ENCODE measurements at regions not wholly inside any gene's neighbourhood (a gene's known extent, or its start where the extent isn't known, plus 50 kb on each side); places are given as distances from the start of the nearest gene placed in this dataset.

DNA sequence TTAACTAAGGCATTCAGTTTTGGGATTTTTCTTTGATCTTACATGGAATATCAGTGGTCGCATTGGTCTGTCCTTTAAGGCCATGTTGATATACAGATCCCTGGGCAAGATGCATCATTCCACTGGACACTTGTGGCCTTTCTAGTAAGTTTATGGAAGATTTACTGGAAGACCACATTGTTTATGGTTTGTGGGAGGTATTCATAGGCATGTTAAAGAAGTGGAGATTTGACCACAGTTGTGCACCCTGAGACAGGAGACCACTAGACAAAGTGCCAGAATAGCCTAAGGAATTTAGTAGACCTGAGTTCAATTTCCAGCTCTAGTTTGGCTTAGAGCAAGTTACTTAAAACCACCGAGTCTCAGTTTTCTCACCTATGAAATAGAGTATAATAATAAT, 383.1 kb upstream of the PAPPA start:
- Histone ChIP-seq H2AFZ (ENCODE audit: low read depth) (no peak overlapping the region), H3K4me1 (ENCODE audit: low read depth, poor library complexity, severe bottlenecking) (no peaks in the 10 kb centered on the region), H3K4me2 (no peak overlapping the region), H3K27ac (no peak overlapping the region), H3K36me3 (ENCODE audit: insufficient read depth) (no peaks in the 10 kb centered on the region), H4K20me1 (ENCODE audit: insufficient read depth) (no peaks in the 10 kb centered on the region), H3K9ac (no peak overlapping the region), H3K79me2 (ENCODE audit: insufficient read depth, low read depth) (no peaks in the 10 kb centered on the region), H3K4me3 (IDR thresholded peaks at IDR 0.05; ENCODE audit: insufficient read depth, low read depth, low read length) (no peak overlapping the region), H3K27me3 (ENCODE audit: insufficient read depth, low read depth) (no peaks in the 10 kb centered on the region)
- TF ChIP-seq, protein P1, sequence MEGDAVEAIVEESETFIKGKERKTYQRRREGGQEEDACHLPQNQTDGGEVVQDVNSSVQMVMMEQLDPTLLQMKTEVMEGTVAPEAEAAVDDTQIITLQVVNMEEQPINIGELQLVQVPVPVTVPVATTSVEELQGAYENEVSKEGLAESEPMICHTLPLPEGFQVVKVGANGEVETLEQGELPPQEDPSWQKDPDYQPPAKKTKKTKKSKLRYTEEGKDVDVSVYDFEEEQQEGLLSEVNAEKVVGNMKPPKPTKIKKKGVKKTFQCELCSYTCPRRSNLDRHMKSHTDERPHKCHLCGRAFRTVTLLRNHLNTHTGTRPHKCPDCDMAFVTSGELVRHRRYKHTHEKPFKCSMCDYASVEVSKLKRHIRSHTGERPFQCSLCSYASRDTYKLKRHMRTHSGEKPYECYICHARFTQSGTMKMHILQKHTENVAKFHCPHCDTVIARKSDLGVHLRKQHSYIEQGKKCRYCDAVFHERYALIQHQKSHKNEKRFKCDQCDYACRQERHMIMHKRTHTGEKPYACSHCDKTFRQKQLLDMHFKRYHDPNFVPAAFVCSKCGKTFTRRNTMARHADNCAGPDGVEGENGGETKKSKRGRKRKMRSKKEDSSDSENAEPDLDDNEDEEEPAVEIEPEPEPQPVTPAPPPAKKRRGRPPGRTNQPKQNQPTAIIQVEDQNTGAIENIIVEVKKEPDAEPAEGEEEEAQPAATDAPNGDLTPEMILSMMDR (conservative IDR thresholded peaks at IDR 0.05; ENCODE audit: low read depth, low read length), result no peak

DNA sequence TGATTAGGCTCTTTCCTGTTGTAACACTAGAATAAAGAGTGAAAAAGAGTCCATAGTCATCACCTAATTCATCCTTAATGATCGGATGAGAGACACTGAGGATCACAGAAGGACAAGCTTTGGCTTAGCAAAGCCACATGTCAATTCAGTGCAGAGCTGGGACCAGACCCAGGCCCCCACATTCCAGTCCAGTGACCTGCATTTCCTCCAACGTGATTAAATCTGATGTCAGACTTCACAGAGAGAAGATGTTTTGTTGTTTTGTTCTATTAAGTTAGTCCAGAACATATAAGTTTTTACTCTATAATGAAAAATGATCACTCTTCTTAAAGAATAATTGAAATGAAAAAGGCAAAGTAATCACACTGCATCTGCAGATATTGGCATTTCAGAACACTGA, 377.9 kb upstream of the PAPPA start:
- Histone ChIP-seq H3K27me3 (ENCODE audit: insufficient read depth, low read depth) (no peaks in the 10 kb centered on the region), H3K4me2 (no peak overlapping the region), H3K9ac (no peak overlapping the region), H2AFZ (ENCODE audit: low read depth) (no peak overlapping the region), H3K27ac (no peak overlapping the region), H3K4me3 (IDR thresholded peaks at IDR 0.05; ENCODE audit: insufficient read depth, low read depth, low read length) (no peak overlapping the region), H3K36me3 (ENCODE audit: insufficient read depth) (no peaks in the 10 kb centered on the region), H3K4me1 (ENCODE audit: low read depth, poor library complexity, severe bottlenecking) (no peaks in the 10 kb centered on the region), H4K20me1 (ENCODE audit: insufficient read depth) (no peaks in the 10 kb centered on the region), H3K79me2 (ENCODE audit: insufficient read depth, low read depth) (no peaks in the 10 kb centered on the region)
- TF ChIP-seq, protein P1 (conservative IDR thresholded peaks at IDR 0.05; ENCODE audit: low read depth, low read length), result no peak

DNA sequence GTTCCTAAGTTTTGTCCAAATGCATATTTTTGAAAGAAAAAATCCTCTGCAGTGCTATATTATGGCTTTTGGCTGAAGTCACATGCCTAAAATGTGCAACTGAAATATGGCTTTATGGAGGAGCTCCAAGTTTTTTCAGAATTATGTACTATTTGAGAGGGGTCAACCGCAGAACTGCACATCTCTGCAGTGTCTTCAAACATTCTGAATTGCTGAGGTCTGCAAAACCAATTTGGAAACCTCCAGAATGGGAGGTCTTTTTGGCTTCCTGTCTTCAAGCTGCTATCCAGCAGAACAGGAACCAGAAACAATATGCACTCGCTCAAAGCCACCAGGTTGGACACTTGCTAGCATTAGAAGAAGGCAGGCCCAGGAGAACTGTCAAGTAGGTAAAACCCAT, 376.0 kb upstream of the PAPPA start:
- no peaks in the 10 kb centered on the region for H3K4me1 ChIP-seq (ENCODE audit: low read depth, poor library complexity, severe bottlenecking)
- no peaks in the 10 kb centered on the region for H3K79me2 ChIP-seq (ENCODE audit: insufficient read depth, low read depth)
- no peaks in the 10 kb centered on the region for H4K20me1 ChIP-seq (ENCODE audit: insufficient read depth)
- no peak overlapping the region for H3K27ac ChIP-seq
- no peak overlapping the region for H3K4me3 ChIP-seq (IDR thresholded peaks at IDR 0.05; ENCODE audit: insufficient read depth, low read depth, low read length)
- H2AFZ ChIP-seq (ENCODE audit: low read depth), result no peak overlapping the region
- TF ChIP-seq, protein P1 (conservative IDR thresholded peaks at IDR 0.05; ENCODE audit: low read depth, low read length), result no peak
- H3K4me2 ChIP-seq, result no peak overlapping the region
- no peaks in the 10 kb centered on the region for H3K27me3 ChIP-seq (ENCODE audit: insufficient read depth, low read depth)
- no peaks in the 10 kb centered on the region for H3K36me3 ChIP-seq (ENCODE audit: insufficient read depth)
- H3K9ac ChIP-seq, result no peak overlapping the region

DNA sequence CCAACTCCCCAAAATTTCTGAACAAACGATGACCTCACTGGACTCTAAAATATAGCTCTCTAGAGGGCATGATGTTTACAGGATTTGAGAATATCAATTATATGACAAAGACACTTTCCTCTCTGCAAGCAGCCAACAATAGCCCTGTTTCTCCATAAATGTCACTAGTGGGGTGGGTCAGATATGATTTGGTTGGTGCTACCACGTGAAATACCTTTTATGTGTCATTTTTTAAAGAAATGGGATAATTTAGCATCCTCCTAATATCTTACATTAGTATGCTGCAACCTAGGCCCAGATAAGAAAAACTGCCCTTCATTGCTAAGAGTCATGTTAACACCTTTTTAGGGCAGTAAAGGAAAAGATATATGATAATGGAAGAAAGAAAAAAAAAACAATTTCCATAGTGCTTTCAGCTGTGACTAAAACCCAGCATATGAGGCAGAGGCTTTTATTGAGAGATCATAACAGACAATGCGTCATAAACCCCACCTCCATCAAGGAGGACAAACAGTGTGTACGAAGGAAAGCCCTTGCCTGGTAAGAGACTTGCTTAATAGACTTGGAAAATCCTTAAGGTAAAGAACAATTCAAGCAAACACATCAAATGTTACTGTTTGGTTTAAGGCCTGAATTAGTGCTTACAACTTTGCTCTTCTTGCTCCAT, 372.4 kb upstream of the PAPPA start:
- no peak overlapping the region for H3K27ac ChIP-seq
- no peaks in the 10 kb centered on the region for H4K20me1 ChIP-seq (ENCODE audit: insufficient read depth)
- H3K36me3 ChIP-seq (ENCODE audit: insufficient read depth), result no peaks in the 10 kb centered on the region
- H3K4me3 ChIP-seq (IDR thresholded peaks at IDR 0.05; ENCODE audit: insufficient read depth, low read depth, low read length), result no peak overlapping the region
- H3K4me1 ChIP-seq (ENCODE audit: low read depth, poor library complexity, severe bottlenecking), result no peaks in the 10 kb centered on the region
- TF ChIP-seq, protein P1 (conservative IDR thresholded peaks at IDR 0.05; ENCODE audit: low read depth, low read length), result no peak
- H3K27me3 ChIP-seq (ENCODE audit: insufficient read depth, low read depth), result no peaks in the 10 kb centered on the region
- H2AFZ ChIP-seq (ENCODE audit: low read depth), result no peak overlapping the region
- no peak overlapping the region for H3K4me2 ChIP-seq
- H3K79me2 ChIP-seq (ENCODE audit: insufficient read depth, low read depth), result no peaks in the 10 kb centered on the region
- no peak overlapping the region for H3K9ac ChIP-seq
